Mammary epithelial cell (primary cell): ENCODE measurements at regions not wholly inside any gene's neighbourhood (a gene's known extent, or its start where the extent isn't known, plus 50 kb on each side); places are given as distances from the start of the nearest gene placed in this dataset.

ENCODE experiments used
- CTCF ChIP-seq, 2 donors: IDR thresholded peaks in 1 of 2; conservative IDR thresholded peaks in 1 of 2; 2 replicates each; pipeline ENCODE4 v1.5.1; 2011 to 2012; ENCODE audit warnings: inconsistent platforms in 2 of 2, low read length in 2 of 2, mild to moderate bottlenecking in 2 of 2, control low read depth in 1 of 2, low read depth in 1 of 2; ENCODE audit not compliant: insufficient read depth in 1 of 2; ENCODE audit errors: extremely low read depth in 1 of 2
- EZH2 ChIP-seq: IDR thresholded peaks from 2 replicates; pipeline ENCODE4 v1.6.1; 2012; ENCODE audit warnings: low read length, inconsistent platforms, borderline replicate concordance

DNA sequence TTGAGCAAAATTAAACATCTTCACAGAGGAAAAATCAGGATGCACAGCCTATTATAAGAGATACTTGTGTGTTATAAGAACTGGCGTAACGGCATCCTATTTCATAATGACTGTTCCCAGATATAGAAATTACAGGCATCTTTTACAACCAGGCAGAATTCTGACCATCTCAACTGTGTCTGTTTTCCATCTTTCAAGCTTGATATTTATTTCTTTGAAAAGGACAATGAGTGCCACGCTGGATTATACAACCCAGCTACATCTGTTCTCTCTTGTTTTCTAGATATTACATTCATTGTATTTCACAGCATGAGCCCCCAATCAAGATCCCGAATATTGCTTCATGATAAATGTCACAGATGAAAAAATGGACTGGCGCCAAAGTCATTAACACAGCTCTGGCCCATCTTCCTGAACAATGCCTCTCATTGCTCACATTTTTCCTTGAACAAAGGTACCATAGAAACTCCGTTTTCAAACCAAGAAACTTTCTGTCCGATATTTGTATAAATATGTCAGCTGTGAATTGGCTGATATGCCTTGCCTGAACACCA is 420.6 kb downstream of the TBL1XR1 start:
- TF ChIP-seq CTCF (conservative IDR thresholded peaks at IDR 0.05 in 1 of 2, IDR thresholded peaks at IDR 0.05 in 1 of 2; ENCODE audit: extremely low read depth in 1 of 2, insufficient read depth in 1 of 2, low read depth in 1 of 2, low read length in 2 of 2) (no peak), EZH2 (no peak)
